ENCODE measurements at regions not wholly inside any gene's neighbourhood (a gene's known extent, or its start where the extent isn't known, plus 50 kb on each side); places are given as distances from the start of the nearest gene placed in this dataset.

DNA sequence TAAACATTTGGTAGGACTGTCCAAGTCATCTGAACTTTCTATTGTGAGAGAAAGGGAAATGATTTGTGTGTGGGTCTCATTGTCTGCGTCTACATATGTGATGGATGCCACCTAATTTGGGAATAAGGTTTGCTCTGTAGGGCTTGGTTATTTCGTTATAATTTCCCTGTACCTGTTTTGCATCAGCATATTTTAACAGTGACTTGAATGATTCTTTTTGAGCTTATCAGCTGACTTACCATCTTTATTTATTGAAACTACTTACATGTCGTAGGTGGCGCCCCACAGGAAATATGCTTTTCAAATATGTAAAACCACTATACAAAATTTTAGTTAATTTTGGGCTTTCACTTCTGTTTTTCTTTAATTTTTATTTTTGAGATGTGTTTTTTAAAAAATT lies 56.5 kb upstream of the BCAT1 start:
- TF ChIP-seq, protein P1, sequence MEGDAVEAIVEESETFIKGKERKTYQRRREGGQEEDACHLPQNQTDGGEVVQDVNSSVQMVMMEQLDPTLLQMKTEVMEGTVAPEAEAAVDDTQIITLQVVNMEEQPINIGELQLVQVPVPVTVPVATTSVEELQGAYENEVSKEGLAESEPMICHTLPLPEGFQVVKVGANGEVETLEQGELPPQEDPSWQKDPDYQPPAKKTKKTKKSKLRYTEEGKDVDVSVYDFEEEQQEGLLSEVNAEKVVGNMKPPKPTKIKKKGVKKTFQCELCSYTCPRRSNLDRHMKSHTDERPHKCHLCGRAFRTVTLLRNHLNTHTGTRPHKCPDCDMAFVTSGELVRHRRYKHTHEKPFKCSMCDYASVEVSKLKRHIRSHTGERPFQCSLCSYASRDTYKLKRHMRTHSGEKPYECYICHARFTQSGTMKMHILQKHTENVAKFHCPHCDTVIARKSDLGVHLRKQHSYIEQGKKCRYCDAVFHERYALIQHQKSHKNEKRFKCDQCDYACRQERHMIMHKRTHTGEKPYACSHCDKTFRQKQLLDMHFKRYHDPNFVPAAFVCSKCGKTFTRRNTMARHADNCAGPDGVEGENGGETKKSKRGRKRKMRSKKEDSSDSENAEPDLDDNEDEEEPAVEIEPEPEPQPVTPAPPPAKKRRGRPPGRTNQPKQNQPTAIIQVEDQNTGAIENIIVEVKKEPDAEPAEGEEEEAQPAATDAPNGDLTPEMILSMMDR (tag by site-specific recombination; IDR thresholded peaks at IDR 0.05), result no peak
- no peak for TF ChIP-seq TCF7L2 (IDR thresholded peaks at IDR 0.05; ENCODE audit: borderline replicate concordance, low read depth, low read length)
- no peak for TF ChIP-seq RBAK (tag by site-specific recombination; IDR thresholded peaks at IDR 0.05)
- no peak for TF ChIP-seq TRIM28 (IDR thresholded peaks at IDR 0.05; ENCODE audit: borderline replicate concordance, low read length)
- TF ChIP-seq ZNF629 (tag by site-specific recombination; IDR thresholded peaks at IDR 0.05), result no peak
- no peak for TF ChIP-seq ZNF404 (tag by site-specific recombination; IDR thresholded peaks at IDR 0.05)
- TF ChIP-seq, protein P2, sequence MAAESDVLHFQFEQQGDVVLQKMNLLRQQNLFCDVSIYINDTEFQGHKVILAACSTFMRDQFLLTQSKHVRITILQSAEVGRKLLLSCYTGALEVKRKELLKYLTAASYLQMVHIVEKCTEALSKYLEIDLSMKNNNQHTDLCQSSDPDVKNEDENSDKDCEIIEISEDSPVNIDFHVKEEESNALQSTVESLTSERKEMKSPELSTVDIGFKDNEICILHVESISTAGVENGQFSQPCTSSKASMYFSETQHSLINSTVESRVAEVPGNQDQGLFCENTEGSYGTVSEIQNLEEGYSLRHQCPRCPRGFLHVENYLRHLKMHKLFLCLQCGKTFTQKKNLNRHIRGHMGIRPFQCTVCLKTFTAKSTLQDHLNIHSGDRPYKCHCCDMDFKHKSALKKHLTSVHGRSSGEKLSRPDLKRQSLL (tag by site-specific recombination; IDR thresholded peaks at IDR 0.05), result no peak
- TF ChIP-seq, protein P3, sequence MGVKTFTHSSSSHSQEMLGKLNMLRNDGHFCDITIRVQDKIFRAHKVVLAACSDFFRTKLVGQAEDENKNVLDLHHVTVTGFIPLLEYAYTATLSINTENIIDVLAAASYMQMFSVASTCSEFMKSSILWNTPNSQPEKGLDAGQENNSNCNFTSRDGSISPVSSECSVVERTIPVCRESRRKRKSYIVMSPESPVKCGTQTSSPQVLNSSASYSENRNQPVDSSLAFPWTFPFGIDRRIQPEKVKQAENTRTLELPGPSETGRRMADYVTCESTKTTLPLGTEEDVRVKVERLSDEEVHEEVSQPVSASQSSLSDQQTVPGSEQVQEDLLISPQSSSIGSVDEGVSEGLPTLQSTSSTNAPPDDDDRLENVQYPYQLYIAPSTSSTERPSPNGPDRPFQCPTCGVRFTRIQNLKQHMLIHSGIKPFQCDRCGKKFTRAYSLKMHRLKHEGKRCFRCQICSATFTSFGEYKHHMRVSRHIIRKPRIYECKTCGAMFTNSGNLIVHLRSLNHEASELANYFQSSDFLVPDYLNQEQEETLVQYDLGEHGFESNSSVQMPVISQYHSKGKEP (tag by site-specific recombination; IDR thresholded peaks at IDR 0.05), result no peak
- TF ChIP-seq, protein P4, sequence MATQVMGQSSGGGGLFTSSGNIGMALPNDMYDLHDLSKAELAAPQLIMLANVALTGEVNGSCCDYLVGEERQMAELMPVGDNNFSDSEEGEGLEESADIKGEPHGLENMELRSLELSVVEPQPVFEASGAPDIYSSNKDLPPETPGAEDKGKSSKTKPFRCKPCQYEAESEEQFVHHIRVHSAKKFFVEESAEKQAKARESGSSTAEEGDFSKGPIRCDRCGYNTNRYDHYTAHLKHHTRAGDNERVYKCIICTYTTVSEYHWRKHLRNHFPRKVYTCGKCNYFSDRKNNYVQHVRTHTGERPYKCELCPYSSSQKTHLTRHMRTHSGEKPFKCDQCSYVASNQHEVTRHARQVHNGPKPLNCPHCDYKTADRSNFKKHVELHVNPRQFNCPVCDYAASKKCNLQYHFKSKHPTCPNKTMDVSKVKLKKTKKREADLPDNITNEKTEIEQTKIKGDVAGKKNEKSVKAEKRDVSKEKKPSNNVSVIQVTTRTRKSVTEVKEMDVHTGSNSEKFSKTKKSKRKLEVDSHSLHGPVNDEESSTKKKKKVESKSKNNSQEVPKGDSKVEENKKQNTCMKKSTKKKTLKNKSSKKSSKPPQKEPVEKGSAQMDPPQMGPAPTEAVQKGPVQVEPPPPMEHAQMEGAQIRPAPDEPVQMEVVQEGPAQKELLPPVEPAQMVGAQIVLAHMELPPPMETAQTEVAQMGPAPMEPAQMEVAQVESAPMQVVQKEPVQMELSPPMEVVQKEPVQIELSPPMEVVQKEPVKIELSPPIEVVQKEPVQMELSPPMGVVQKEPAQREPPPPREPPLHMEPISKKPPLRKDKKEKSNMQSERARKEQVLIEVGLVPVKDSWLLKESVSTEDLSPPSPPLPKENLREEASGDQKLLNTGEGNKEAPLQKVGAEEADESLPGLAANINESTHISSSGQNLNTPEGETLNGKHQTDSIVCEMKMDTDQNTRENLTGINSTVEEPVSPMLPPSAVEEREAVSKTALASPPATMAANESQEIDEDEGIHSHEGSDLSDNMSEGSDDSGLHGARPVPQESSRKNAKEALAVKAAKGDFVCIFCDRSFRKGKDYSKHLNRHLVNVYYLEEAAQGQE (tag by site-specific recombination; IDR thresholded peaks at IDR 0.05), result no peak
- TF ChIP-seq ZNF214 (tag by site-specific recombination; IDR thresholded peaks at IDR 0.05; ENCODE audit: borderline replicate concordance), result no peak
- TF ChIP-seq ZIC2 (tag by site-specific recombination; IDR thresholded peaks at IDR 0.05), result no peak
- TF ChIP-seq ZNF221 (tag by site-specific recombination; IDR thresholded peaks at IDR 0.05; ENCODE audit: borderline replicate concordance), result no peak

All from HEK293 (cell line).